GM13976 (cell line): ENCODE measurements at regions not wholly inside any gene's neighbourhood (a gene's known extent, or its start where the extent isn't known, plus 50 kb on each side); places are given as distances from the start of the nearest gene placed in this dataset.
"Not testable (repeated sequence)": the region's sequence is repeated elsewhere in the genome, so short reads cannot be mapped to it uniquely, and the experiment has no call there.

Experiments
- DNase-seq: peaks from one replicate; pipeline ENCODE4 v3.0.0; 2012; ENCODE audit warnings: low spot score
- CTCF ChIP-seq: IDR thresholded peaks from 2 replicates; pipeline ENCODE4 v1.5.1; 2012; ENCODE audit warnings: borderline replicate concordance, mild to moderate bottlenecking; ENCODE audit not compliant: insufficient read depth; ENCODE audit errors: extremely low read depth, missing control alignments, control extremely low read depth
- in situ Hi-C: fragments of 300-500 bp; cut with MboI; formaldehyde crosslinking; loops from one replicate; pipeline ENCODE4 v1.12.0; 2022; ENCODE audit warnings: low sequenced_read_pairs, mixed read lengths, inconsistent platforms; ENCODE audit not compliant: unreplicated experiment

DNA sequence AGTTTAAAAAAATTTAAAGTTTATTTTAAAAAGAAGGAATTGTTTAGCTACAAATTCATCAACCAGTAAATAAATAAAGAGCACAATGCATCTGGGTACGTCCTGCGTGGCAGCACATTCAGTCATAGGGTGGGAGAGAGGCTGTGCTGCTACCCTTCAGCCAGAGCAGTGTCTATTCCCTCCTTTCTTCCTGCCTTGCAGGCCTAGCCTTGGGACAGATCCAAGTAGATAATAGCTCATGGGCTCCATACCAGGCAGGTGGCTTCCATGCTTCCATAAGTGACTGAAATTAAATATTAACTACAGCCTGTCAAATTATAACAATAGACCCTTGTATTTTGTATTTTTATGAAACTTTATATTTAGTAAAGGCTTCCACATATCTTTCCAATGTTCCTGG, 408.3 kb upstream of the RGMB start:
- DNase-seq: no peak
- in situ Hi-C loops: no loop called here
- no peak for TF ChIP-seq CTCF

GRCh38 chr5:98368141-98368540, 405.3 kb upstream of the RGMB start:
- no peak for TF ChIP-seq CTCF
- in situ Hi-C loops: no loop called here
- DNase-seq: no peak

DNA sequence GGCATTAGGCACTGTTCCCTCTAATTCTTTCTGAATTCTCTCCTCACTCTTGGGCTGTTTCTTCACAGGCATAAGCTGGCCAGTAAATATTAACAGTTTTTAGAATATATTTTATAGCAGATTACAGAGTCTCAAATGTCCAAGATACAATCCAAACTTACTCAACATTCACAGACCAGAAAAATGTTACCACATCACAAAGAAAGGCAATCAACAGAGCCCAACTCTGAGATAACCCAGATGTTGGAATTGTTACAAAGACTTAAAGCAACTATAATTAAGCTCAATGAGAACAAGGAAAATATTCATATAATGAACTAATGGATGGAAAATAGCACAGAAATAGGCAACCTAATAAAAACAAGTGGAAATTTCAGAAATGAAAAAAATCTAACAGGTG, 401.1 kb upstream of the RGMB start:
- no peak for TF ChIP-seq CTCF
- DNase-seq: no peak
- in situ Hi-C loops: no loop called here

DNA sequence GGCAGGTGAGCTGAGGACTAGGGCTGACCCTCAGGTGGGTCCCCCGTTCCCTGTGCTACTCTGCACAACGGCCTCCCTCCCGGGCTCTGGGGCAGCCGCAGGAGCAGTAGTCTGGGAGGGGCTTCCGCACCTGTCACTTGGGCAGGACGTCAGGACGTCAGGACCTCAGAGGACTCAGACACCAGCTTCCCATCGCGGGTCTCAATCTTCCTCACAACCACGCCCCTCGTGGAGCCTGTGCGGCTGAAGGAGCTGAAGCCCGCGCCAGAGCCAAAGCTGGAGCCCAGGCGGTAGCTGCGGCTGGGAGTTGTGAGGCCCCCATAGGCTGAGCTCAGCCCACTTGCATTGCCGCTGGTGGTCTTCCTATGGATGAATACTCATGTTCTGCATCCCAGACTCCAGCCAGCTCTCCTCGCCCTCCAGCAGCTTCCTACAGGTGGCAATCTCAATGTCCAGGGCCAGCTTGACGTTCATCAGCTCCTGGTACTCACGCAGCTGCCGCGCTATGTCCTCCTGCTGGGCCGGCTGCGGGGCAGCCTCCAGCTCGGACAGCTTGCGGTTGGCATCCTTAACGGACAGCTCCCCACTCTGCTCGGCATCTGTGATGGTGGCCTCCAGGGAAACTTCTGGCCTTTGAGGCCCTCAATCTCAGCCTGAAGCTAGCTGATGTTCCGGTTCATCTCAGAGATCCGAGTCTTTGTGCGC, 381.4 kb upstream of the RGMB start:
- TF ChIP-seq CTCF: no peak
- no peak for DNase-seq
- in situ Hi-C loops: no loop called here

DNA sequence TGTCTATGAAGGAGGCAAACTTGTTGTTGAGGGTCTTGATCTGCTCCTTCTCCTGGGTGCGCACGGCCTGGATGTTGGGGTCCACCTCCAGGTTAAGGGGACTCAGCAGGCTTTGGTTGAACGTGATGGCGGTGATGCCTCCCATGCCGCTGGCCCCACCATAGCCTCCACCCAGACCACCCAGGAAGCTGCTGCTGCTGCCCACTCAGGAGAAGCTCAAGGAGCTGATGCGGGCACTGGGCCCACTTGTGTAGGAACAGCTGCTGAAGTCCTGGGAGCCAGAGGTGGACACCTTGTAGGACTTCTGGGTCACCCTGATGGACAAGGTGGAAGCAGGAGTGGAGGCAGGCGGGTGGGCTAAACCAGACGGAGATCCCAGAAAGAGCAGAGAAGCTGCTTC, 380.3 kb upstream of the RGMB start:
- DNase-seq, in situ Hi-C loops: not testable (repeated sequence)

DNA sequence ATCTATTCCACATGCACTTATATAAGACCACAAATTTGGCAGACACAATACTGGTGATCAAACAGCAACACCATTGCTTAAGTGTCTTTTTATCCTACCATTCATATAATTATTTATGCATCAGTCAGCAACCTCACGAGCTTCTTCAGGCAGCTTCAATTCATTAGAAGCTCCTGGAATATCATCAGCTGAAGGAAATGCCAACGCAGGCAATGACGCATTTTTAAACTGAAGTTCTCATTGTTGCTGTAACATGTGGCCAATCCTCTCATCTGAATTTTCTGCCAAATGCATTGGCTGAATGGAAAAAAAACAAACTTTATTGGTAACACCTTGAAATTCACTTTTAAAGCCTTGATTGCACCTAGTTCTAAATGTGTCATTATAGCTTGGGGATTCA, 376.4 kb upstream of the RGMB start:
- no peak for DNase-seq
- TF ChIP-seq CTCF: no peak
- in situ Hi-C loops: no loop called here

DNA sequence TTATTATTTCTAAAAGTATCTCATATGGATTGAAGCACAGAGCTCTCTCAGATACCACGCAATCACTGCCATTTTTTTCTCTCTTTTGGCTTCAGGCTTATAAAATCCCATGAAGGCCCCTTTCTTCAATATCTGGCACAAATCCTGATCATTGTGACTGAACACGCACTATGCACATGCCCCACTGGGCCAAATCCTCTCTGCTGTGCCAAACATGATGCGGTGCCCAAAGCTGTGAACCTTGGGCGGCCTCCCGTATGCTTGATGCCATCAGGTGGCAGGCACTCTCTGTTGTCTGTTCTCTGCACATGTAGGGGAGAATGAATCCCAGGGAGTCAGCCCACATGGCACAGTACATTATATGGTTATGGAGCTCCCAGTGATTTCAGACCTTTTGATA, 375.0 kb upstream of the RGMB start:
- in situ Hi-C loops: no loop called here
- no peak for DNase-seq
- TF ChIP-seq CTCF: no peak
